ENCODE measurements at regions not wholly inside any gene's neighbourhood (a gene's known extent, or its start where the extent isn't known, plus 50 kb on each side); places are given as distances from the start of the nearest gene placed in this dataset.

DNA sequence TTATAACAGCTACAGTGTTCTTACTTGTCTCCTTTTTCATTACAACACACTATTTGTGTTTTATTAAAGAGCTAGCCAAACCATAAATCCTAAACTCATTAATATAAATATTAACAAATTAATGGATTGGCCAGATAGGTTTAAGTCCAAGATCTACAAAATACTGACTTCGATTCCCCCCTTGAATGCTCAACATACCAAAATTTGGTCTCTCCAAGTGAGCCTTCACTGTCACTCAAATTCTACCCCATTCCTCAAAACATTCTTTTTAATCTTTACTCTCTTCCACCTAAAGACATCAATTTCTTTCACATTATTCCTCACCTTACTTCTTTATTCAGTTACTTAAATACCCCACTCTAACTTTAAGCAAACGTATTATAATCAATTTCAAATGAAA lies 281.5 kb downstream of the ICOS start:
- H3K4me3 ChIP-seq (ENCODE audit: control insufficient read depth in 2 of 3, extremely low read depth in 1 of 3, insufficient read depth in 2 of 3, low read depth in 1 of 3, low read length in 3 of 3), result no peak overlapping the region
- H4K20me1 ChIP-seq (ENCODE audit: control insufficient read depth, extremely low read depth, insufficient read depth, low read length), result no peaks in the 10 kb centered on the region
- no peaks in the 10 kb centered on the region for H3K27me3 ChIP-seq (ENCODE audit: control insufficient read depth, extremely low read depth, insufficient read depth, low read length)
- no peak for FAIRE-seq
- H3K4me2 ChIP-seq (ENCODE audit: control insufficient read depth, extremely low read depth, insufficient read depth, low read depth, low read length), result no peak overlapping the region
- H3K36me3 ChIP-seq (ENCODE audit: control insufficient read depth in 2 of 2, extremely low read depth in 1 of 2, insufficient read depth in 2 of 2, low read length in 2 of 2), result no peaks in the 10 kb centered on the region
- H2AFZ ChIP-seq (ENCODE audit: control insufficient read depth, low read length), result no peak overlapping the region
- H3K27ac ChIP-seq (ENCODE audit: control insufficient read depth, insufficient read depth, low read length), result no peak overlapping the region
- TF ChIP-seq EZH2 (IDR thresholded peaks at IDR 0.05; ENCODE audit: low read length), result no peak
- TF ChIP-seq, protein P1, sequence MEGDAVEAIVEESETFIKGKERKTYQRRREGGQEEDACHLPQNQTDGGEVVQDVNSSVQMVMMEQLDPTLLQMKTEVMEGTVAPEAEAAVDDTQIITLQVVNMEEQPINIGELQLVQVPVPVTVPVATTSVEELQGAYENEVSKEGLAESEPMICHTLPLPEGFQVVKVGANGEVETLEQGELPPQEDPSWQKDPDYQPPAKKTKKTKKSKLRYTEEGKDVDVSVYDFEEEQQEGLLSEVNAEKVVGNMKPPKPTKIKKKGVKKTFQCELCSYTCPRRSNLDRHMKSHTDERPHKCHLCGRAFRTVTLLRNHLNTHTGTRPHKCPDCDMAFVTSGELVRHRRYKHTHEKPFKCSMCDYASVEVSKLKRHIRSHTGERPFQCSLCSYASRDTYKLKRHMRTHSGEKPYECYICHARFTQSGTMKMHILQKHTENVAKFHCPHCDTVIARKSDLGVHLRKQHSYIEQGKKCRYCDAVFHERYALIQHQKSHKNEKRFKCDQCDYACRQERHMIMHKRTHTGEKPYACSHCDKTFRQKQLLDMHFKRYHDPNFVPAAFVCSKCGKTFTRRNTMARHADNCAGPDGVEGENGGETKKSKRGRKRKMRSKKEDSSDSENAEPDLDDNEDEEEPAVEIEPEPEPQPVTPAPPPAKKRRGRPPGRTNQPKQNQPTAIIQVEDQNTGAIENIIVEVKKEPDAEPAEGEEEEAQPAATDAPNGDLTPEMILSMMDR (optimal IDR thresholded peaks at IDR 0.05 in 1 of 3, IDR thresholded peaks at IDR 0.05 in 1 of 3, conservative IDR thresholded peaks at IDR 0.05 in 1 of 3; ENCODE audit: extremely low read depth in 1 of 3, insufficient read depth in 2 of 3, low read length in 3 of 3), result no peak
- H3K9me1 ChIP-seq (ENCODE audit: control insufficient read depth, extremely low read depth, insufficient read depth, low read length), result no peaks in the 10 kb centered on the region
- H3K9ac ChIP-seq (ENCODE audit: control insufficient read depth, extremely low read depth, insufficient read depth, low read length), result no peak overlapping the region
- no peaks in the 10 kb centered on the region for H3K79me2 ChIP-seq (ENCODE audit: control insufficient read depth, insufficient read depth, low read length)
- H3K9me3 ChIP-seq (ENCODE audit: control insufficient read depth, low read depth, low read length), result no peaks in the 10 kb centered on the region
- dilution Hi-C loops (cut with MboI; ENCODE audit: extremely low pct_ligation_motif_present, low sequenced_read_pairs), result no loop called here
- no peaks in the 10 kb centered on the region for H3K4me1 ChIP-seq (ENCODE audit: control insufficient read depth, extremely low read depth, insufficient read depth, low read length)
- DNase-seq (ENCODE audit: low read depth, low spot score), result no peak

DNA sequence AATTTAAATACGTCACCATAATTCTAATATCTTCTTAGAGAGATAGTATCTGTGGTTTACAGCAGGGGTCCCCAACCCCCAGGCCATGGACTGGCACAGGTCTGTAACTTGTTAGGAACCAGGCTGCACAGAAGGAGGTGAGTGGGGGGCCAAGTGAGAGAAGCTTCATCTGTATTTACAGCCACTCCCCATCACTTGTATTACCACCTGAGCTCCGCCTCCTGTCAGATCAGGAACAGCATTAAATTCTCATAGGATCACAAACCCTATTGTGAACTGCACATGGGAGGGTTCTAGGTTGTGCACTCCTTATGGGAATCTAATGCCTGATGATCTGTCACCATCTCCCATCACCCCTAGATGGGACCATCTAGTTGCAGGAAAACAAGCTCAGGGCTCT lies 282.6 kb downstream of the ICOS start:
- no peak for FAIRE-seq
- no peaks in the 10 kb centered on the region for H3K36me3 ChIP-seq (ENCODE audit: control insufficient read depth in 2 of 2, extremely low read depth in 1 of 2, insufficient read depth in 2 of 2, low read length in 2 of 2)
- no peaks in the 10 kb centered on the region for H3K27me3 ChIP-seq (ENCODE audit: control insufficient read depth, extremely low read depth, insufficient read depth, low read length)
- H3K9me1 ChIP-seq (ENCODE audit: control insufficient read depth, extremely low read depth, insufficient read depth, low read length), result no peaks in the 10 kb centered on the region
- H3K9ac ChIP-seq (ENCODE audit: control insufficient read depth, extremely low read depth, insufficient read depth, low read length), result no peak overlapping the region
- no peaks in the 10 kb centered on the region for H3K79me2 ChIP-seq (ENCODE audit: control insufficient read depth, insufficient read depth, low read length)
- H2AFZ ChIP-seq (ENCODE audit: control insufficient read depth, low read length), result no peak overlapping the region
- dilution Hi-C loops (cut with MboI; ENCODE audit: extremely low pct_ligation_motif_present, low sequenced_read_pairs), result no loop called here
- no peak overlapping the region for H3K4me3 ChIP-seq (ENCODE audit: control insufficient read depth in 2 of 3, extremely low read depth in 1 of 3, insufficient read depth in 2 of 3, low read depth in 1 of 3, low read length in 3 of 3)
- TF ChIP-seq EZH2 (IDR thresholded peaks at IDR 0.05; ENCODE audit: low read length), result no peak
- TF ChIP-seq, protein P1 (optimal IDR thresholded peaks at IDR 0.05 in 1 of 3, IDR thresholded peaks at IDR 0.05 in 1 of 3, conservative IDR thresholded peaks at IDR 0.05 in 1 of 3; ENCODE audit: extremely low read depth in 1 of 3, insufficient read depth in 2 of 3, low read length in 3 of 3), result no peak
- no peaks in the 10 kb centered on the region for H4K20me1 ChIP-seq (ENCODE audit: control insufficient read depth, extremely low read depth, insufficient read depth, low read length)
- no peak overlapping the region for H3K4me2 ChIP-seq (ENCODE audit: control insufficient read depth, extremely low read depth, insufficient read depth, low read depth, low read length)
- no peaks in the 10 kb centered on the region for H3K4me1 ChIP-seq (ENCODE audit: control insufficient read depth, extremely low read depth, insufficient read depth, low read length)
- H3K27ac ChIP-seq (ENCODE audit: control insufficient read depth, insufficient read depth, low read length), result no peak overlapping the region
- H3K9me3 ChIP-seq (ENCODE audit: control insufficient read depth, low read depth, low read length), result no peaks in the 10 kb centered on the region
- no peak for DNase-seq (ENCODE audit: low read depth, low spot score)

All from keratinocyte (primary cell).